GM19351 (cell line): ENCODE measurements at regions not wholly inside any gene's neighbourhood (a gene's known extent, or its start where the extent isn't known, plus 50 kb on each side); places are given as distances from the start of the nearest gene placed in this dataset.
A peak's percentile ranks its signal among the peaks of the same experiment; 100 is the strongest.

Source experiments
- ATAC-seq: cut with Tn5 transposase; IDR thresholded peaks from one replicate; pipeline ENCODE4 v1.9.1; 2021; ENCODE audit warnings: mild to moderate bottlenecking, moderate library complexity; ENCODE audit not compliant: unreplicated experiment

GRCh38 chr15:92294759-92295158, 98.9 kb upstream of the ST8SIA2 start:
- no peak for ATAC-seq

GRCh38 chr15:92304223-92304975, 89.3 kb upstream of the ST8SIA2 start:
- no peak for ATAC-seq

- no peak for ATAC-seq
Measured at GRCh38 chr15:92305343-92305742, 88.3 kb upstream of the ST8SIA2 start.

- peak; percentile 79 for ATAC-seq
Measured at GRCh38 chr15:92306663-92307062, 87.0 kb upstream of the ST8SIA2 start.

- ATAC-seq: no peak
Measured at GRCh38 chr15:92315144-92315543, 78.5 kb upstream of the ST8SIA2 start.

- no peak for ATAC-seq
Measured at GRCh38 chr15:92315595-92316211, 78.0 kb upstream of the ST8SIA2 start.

- ATAC-seq: no peak
Measured at GRCh38 chr15:92316586-92317295, 76.9 kb upstream of the ST8SIA2 start.

- no peak for ATAC-seq
Measured at GRCh38 chr15:92320012-92320699, 73.5 kb upstream of the ST8SIA2 start.

GRCh38 chr15:92322566-92323355, 70.9 kb upstream of the ST8SIA2 start:
- no peak for ATAC-seq

- no peak for ATAC-seq
Measured at GRCh38 chr15:92323525-92323924, 70.2 kb upstream of the ST8SIA2 start.

- no peak for ATAC-seq
Measured at GRCh38 chr15:92324101-92324963, 69.3 kb upstream of the ST8SIA2 start.

- no peak for ATAC-seq
Measured at GRCh38 chr15:92326236-92326635, 67.4 kb upstream of the ST8SIA2 start.

- ATAC-seq: no peak
Measured at GRCh38 chr15:92327033-92327432, 66.6 kb upstream of the ST8SIA2 start.

- no peak for ATAC-seq
Measured at GRCh38 chr15:92328207-92328606, 65.5 kb upstream of the ST8SIA2 start.

GRCh38 chr15:92332125-92332899, 61.4 kb upstream of the ST8SIA2 start:
- no peak for ATAC-seq

GRCh38 chr15:92333709-92334108, 60.0 kb upstream of the ST8SIA2 start:
- no peak for ATAC-seq

GRCh38 chr15:92336419-92336987, 57.2 kb upstream of the ST8SIA2 start:
- no peak for ATAC-seq

- no peak for ATAC-seq
Measured at GRCh38 chr15:92339361-92339760, 54.3 kb upstream of the ST8SIA2 start.
